NT2/D1 (cell line): ENCODE measurements at regions not wholly inside any gene's neighbourhood (a gene's known extent, or its start where the extent isn't known, plus 50 kb on each side); places are given as distances from the start of the nearest gene placed in this dataset.

ENCODE experiments used
- DNase-seq: peaks from one replicate; pipeline ENCODE4 v3.0.0-alpha.2; 2011; ENCODE audit warnings: low read depth, low spot score
- H3K27me3 ChIP-seq: 2 replicates; pipeline ENCODE4 v1.6.0; 2011; ENCODE audit warnings: mild to moderate bottlenecking; ENCODE audit not compliant: insufficient read length, insufficient read depth
- H3K36me3 ChIP-seq: 2 replicates; pipeline ENCODE4 v1.6.1; 2011; ENCODE audit warnings: mild to moderate bottlenecking, low read length, mixed read lengths; ENCODE audit not compliant: insufficient read depth, insufficient read length
- H3K4me1 ChIP-seq: 2 replicates; pipeline ENCODE4 v1.5.1; 2011; ENCODE audit not compliant: insufficient read depth, insufficient read length
- H3K4me3 ChIP-seq: 2 replicates; pipeline ENCODE4 v1.5.1; 2011; ENCODE audit warnings: low read depth; ENCODE audit not compliant: insufficient read length
- H3K9ac ChIP-seq: 2 replicates; pipeline ENCODE4 v1.6.0; 2011; ENCODE audit warnings: low read depth; ENCODE audit not compliant: insufficient read length
- H3K9me3 ChIP-seq: 2 replicates; pipeline ENCODE4 v1.5.1; 2011; ENCODE audit warnings: mild to moderate bottlenecking, low read length; ENCODE audit not compliant: insufficient read depth
- SUZ12 ChIP-seq: IDR thresholded peaks from 2 replicates; pipeline ENCODE4 v1.6.1; 2011; ENCODE audit not compliant: insufficient read length, insufficient read depth; ENCODE audit errors: extremely low read depth
- YY1 ChIP-seq: IDR thresholded peaks from 2 replicates; pipeline ENCODE4 v1.6.1; 2011; ENCODE audit not compliant: insufficient read length, insufficient read depth
- ZNF274 ChIP-seq: IDR thresholded peaks from 2 replicates; pipeline ENCODE4 v1.6.1; 2011; ENCODE audit warnings: mild to moderate bottlenecking, low read depth, low read length

DNA sequence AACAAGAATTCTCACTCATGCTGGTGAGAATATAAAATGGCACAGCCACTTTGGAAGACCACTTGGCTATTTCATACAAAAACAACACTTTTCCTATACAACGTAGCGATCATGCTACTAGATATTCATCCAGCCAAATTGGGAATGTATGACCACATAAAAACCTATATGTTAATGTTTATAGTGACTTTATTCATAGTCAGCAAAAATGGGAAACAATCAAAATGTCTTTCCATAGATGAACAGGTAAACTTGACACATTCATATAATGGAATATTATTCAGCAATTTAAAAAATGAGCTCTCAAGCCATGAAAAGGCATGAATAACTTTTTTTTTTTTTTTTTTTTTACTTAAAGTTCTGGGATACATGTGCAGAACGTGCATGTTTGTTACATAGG, 445.2 kb downstream of the ZBBX start:
- no peak for DNase-seq
- H3K4me1 ChIP-seq: no peaks in the 10 kb centered on the region
- H3K27me3 ChIP-seq: no peaks in the 10 kb centered on the region
- no peaks in the 10 kb centered on the region for H3K36me3 ChIP-seq
- no peak overlapping the region for H3K4me3 ChIP-seq
- no peaks in the 10 kb centered on the region for H3K9me3 ChIP-seq
- TF ChIP-seq SUZ12: no peak
- TF ChIP-seq ZNF274: no peak
- TF ChIP-seq YY1: no peak
- no peak overlapping the region for H3K9ac ChIP-seq

DNA sequence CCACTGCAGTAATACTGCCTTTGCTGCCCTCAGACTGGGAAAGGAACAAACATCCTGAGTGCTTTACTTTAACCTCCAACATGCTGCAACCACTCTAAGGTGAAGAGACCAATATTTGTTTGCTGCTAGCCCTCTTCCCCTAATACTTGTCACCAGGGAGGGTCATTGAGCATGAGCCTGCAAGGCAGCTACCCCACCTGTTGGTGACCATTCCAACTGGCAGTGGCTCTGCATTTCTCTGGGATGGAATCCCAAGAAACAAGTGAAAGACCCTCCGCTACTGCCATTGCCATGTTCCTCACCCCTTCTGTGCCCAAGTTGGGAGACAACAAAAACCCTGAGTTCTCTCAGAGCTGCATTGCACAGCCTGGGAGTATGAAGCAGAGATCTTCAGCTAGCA, 462.7 kb downstream of the ZBBX start:
- TF ChIP-seq YY1: no peak
- TF ChIP-seq SUZ12: no peak
- no peak for TF ChIP-seq ZNF274
- DNase-seq: no peak
- Histone ChIP-seq H3K9me3 (no peaks in the 10 kb centered on the region; the same call in 1 of the 2 replicates), H3K4me1 (no peaks in the 10 kb centered on the region), H3K36me3 (no peaks in the 10 kb centered on the region), H3K9ac (no peak overlapping the region), H3K4me3 (no peak overlapping the region), H3K27me3 (no peaks in the 10 kb centered on the region)

DNA sequence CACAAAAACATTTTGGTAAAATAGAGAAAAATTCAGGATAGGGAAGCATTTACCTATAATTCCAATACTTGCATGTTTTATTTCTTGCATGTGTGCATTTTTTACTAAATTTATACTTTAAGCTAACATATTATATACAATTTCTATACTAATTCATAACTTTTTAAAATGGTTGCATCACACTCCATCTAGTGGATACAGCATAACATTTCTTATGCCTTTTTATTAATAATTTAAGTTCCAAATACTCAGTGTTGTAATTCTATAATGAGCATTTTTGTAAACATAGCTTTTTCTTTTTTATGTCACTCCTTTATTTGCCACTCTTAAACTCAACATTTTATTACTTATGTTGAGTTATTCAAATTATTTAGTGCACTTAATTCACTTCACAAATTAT, 477.7 kb downstream of the ZBBX start:
- no peak for DNase-seq
- Histone ChIP-seq H3K9me3 (no peaks in the 10 kb centered on the region), H3K4me3 (no peak overlapping the region), H3K4me1 (no peaks in the 10 kb centered on the region), H3K27me3 (no peaks in the 10 kb centered on the region), H3K9ac (no peak overlapping the region), H3K36me3 (no peaks in the 10 kb centered on the region)
- no peak for TF ChIP-seq SUZ12
- TF ChIP-seq ZNF274: no peak
- no peak for TF ChIP-seq YY1

DNA sequence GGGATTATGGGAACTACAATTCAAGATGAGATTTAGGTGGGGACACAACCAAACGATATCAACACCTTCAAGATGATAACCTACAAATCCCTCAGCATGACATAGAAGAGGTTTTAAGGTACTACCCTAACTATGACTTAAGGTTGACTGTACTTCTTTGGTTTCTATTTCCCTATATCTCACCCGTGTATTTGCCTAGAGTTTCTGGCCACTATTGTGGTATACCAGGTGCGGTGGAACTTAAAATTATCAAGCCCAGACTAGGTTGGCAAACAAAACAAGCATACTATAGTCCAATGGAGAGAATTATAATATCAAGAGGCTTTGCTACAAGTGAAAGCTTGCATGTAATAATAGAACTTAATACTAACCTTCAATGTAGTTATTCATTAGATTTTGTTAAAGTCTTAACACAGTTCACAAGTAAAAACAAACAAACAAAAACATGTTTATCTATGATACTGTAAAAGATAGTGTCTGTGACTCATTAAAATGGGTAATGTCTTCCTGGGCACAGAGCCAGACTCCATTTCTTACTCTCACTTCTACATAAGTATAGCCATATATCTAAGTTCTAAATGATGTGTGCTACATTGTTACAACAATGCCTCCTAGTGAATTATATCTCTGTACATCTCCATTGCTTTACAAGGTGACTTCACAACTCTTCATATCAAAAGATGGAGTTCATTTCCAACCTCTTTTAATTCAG, 479.1 kb downstream of the ZBBX start:
- Histone ChIP-seq H3K9ac (no peak overlapping the region), H3K4me1 (no peaks in the 10 kb centered on the region), H3K9me3 (no peaks in the 10 kb centered on the region), H3K4me3 (no peak overlapping the region), H3K36me3 (no peaks in the 10 kb centered on the region), H3K27me3 (no peaks in the 10 kb centered on the region)
- TF ChIP-seq ZNF274: no peak
- TF ChIP-seq YY1: no peak
- no peak for TF ChIP-seq SUZ12
- no peak for DNase-seq

DNA sequence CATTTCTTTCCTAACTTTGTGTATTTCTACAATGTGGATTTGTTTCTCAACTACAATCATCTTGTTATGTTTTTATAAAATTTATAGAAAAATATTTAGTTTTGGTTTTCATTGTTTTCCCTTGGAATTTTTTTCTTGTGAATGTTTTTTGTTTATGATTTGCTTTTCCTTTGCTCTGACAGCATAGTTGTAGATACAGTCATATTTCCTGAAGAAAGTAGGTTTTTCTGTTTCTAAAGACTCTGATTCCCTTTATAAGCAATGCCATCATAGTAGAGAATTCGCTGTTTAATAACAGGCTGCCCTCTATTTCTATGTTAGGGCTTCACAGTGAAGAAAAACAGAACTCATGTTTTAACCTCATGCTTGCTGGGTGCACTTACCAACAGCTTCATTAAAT, 482.3 kb downstream of the ZBBX start:
- no peak overlapping the region for H3K4me3 ChIP-seq
- no peaks in the 10 kb centered on the region for H3K27me3 ChIP-seq
- DNase-seq: no peak
- no peak for TF ChIP-seq YY1
- no peaks in the 10 kb centered on the region for H3K36me3 ChIP-seq
- no peaks in the 10 kb centered on the region for H3K9me3 ChIP-seq
- H3K4me1 ChIP-seq: no peaks in the 10 kb centered on the region
- no peak overlapping the region for H3K9ac ChIP-seq

DNA sequence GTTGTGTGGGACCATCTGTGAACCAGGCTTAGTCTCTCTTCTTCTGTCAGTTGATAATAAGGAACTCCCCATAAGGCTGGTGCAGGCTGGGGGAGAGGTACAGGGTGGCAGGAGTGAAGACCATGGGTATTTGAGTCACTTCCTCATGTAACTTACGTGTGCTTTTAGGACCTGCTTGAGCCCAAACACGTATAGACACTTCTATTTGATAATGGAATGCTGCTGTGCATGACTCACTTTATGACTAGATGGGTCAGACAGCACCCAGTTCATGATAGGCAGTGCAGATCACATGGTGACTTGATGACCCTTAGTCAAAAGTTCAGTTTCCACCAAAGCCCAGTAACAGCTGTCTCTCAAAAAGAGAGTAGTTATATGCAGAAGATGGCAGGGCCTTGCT, 490.9 kb downstream of the ZBBX start:
- H3K4me1 ChIP-seq: no peaks in the 10 kb centered on the region
- H3K27me3 ChIP-seq: no peaks in the 10 kb centered on the region
- H3K9me3 ChIP-seq: no peaks in the 10 kb centered on the region
- DNase-seq: no peak
- no peak overlapping the region for H3K9ac ChIP-seq
- no peaks in the 10 kb centered on the region for H3K36me3 ChIP-seq
- TF ChIP-seq ZNF274 (no peak), SUZ12 (no peak), YY1 (no peak)
- no peak overlapping the region for H3K4me3 ChIP-seq

DNA sequence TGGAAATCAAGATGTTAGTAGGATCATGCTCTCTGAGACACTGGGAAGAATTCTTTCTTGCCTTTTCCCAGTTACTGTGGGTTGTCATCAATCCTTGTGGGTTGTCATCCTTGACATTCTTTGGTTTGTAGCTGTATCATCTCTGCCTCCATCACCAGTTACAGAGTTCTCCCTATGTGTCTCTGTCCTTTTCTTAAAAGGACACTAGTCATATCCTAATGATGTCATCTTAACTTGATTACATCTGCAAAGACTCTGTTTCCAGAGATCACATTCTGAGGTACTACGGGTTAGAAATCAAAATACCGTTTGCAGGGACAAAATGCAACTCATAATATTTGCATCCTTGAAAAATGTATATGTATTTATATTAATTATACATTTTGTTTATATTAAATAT, 500.4 kb downstream of the ZBBX start:
- Histone ChIP-seq H3K27me3 (no peaks in the 10 kb centered on the region), H3K9ac (no peak overlapping the region), H3K9me3 (no peaks in the 10 kb centered on the region), H3K4me1 (no peaks in the 10 kb centered on the region), H3K4me3 (no peak overlapping the region), H3K36me3 (no peaks in the 10 kb centered on the region)
- no peak for DNase-seq
- TF ChIP-seq ZNF274: no peak
- no peak for TF ChIP-seq SUZ12
- TF ChIP-seq YY1: no peak
